ENCODE measurements at regions not wholly inside any gene's neighbourhood (a gene's known extent, or its start where the extent isn't known, plus 50 kb on each side); places are given as distances from the start of the nearest gene placed in this dataset.

DNA sequence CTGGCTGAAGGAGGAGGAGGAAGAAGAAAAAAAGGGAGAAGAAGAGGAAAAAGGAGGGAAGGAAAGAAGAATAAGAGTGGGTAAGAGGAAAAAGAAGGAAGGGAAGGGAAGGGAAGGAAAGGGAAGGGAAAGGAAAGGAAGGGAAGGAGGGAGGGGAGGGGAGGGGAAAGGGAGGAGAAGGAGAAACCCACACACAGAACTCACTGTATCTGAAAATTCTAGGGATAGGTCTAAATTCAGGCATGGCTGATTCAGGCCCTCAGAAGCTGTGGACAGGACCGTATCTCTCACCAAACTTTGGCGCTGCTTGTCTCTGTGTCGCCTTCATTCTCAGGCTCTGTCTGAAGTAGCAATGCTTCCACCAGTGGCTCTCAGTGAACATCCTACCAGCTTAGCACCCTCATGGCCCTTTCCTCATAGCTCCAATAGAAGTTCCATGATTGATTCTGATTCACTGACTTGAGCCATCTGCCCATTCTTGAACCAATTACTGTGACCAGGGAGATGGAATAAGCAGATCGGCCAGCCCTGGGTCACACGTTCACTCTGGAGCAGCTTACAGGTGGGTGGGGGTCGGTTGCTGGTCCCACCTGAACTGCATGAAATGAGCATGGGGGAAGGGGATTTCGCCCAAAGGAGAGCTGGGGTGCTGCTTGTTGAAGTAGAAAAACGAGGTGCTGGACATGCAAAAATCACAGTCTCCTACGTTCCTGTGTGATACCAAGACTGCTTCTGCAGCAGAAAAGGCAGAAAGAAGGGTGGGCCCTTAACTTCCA is 59.7 kb downstream of the TTC32 start:
- no peak for DNase-seq (ENCODE audit: extremely low spot score)
- TF ChIP-seq L3MBTL2 (conservative IDR thresholded peaks at IDR 0.05) (no peak), BHLHE40 (IDR thresholded peaks at IDR 0.05; ENCODE audit: borderline replicate concordance) (no peak), CTBP1 (IDR thresholded peaks at IDR 0.05; ENCODE audit: borderline replicate concordance) (no peak), HDGF (IDR thresholded peaks at IDR 0.05; ENCODE audit: borderline replicate concordance) (no peak), SUZ12 (IDR thresholded peaks at IDR 0.05) (no peak), LEF1 (IDR thresholded peaks at IDR 0.05; ENCODE audit: borderline replicate concordance) (no peak), ZNF384 (IDR thresholded peaks at IDR 0.05) (no peak), NFRKB (IDR thresholded peaks at IDR 0.05) (no peak), TARDBP (IDR thresholded peaks at IDR 0.05) (no peak), ELF4 (IDR thresholded peaks at IDR 0.05) (no peak), FOXM1 (IDR thresholded peaks at IDR 0.05; ENCODE audit: borderline replicate concordance) (no peak), SP1 (IDR thresholded peaks at IDR 0.05) (no peak), FOXA1 (IDR thresholded peaks at IDR 0.05) (no peak), FOXK2 (IDR thresholded peaks at IDR 0.05) (no peak), ARNT (IDR thresholded peaks at IDR 0.05) (no peak)
- TF ChIP-seq, protein P1, sequence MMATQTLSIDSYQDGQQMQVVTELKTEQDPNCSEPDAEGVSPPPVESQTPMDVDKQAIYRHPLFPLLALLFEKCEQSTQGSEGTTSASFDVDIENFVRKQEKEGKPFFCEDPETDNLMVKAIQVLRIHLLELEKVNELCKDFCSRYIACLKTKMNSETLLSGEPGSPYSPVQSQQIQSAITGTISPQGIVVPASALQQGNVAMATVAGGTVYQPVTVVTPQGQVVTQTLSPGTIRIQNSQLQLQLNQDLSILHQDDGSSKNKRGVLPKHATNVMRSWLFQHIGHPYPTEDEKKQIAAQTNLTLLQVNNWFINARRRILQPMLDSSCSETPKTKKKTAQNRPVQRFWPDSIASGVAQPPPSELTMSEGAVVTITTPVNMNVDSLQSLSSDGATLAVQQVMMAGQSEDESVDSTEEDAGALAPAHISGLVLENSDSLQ (IDR thresholded peaks at IDR 0.05) = no peak
- ChIA-PET CTCF (no interaction called here), POLR2A (no interaction called here)

DNA sequence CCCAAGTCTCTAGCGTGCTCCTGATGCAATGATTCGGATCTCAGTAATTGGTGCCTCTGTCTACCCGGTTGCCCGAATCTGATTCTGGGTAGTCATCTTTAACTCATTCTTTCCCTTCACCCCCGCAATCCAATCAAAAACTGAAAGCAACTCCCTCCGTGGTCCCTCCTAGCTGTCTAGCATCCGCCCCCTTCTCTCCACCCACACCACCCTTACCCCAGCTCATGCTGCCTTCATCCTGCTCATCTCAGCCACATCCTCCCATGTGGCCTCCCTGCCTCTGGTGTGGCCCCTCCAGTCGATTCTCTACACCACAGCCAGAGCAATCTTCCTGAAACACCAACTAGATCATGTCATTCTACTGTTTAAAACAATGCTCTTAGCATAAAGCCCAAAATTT is 62.3 kb downstream of the TTC32 start:
- ChIA-PET CTCF (no interaction called here), POLR2A (no interaction called here)
- no peak for DNase-seq (ENCODE audit: extremely low spot score)

DNA sequence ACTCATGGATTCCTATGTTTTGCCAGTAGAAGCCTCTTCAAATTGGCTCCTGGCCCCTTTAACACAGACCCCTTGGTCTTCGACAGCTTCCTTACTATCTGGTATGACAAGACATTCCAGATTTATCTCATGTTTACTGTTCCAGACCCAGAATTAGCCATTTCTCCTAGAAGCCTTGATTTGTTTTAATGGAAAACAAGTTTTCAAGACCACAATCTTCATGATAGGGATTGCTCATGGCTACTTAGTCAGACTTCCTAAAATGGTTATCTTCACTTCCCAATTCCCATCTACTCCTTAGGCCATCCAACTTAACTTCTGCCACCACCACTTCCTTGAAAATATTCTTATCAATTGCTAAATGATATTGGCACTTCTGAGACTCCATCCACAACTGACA is 63.2 kb downstream of the TTC32 start:
- no peak for DNase-seq (ENCODE audit: extremely low spot score)
- ChIA-PET POLR2A (no interaction called here), CTCF (no interaction called here)
- no peak for TF ChIP-seq LEF1 (IDR thresholded peaks at IDR 0.05; ENCODE audit: borderline replicate concordance)
- no peak for TF ChIP-seq L3MBTL2 (conservative IDR thresholded peaks at IDR 0.05)
- no peak for TF ChIP-seq BHLHE40 (IDR thresholded peaks at IDR 0.05; ENCODE audit: borderline replicate concordance)
- TF ChIP-seq, protein P1 (IDR thresholded peaks at IDR 0.05) = no peak
- TF ChIP-seq FOXK2 (IDR thresholded peaks at IDR 0.05) = no peak
- TF ChIP-seq CTBP1 (IDR thresholded peaks at IDR 0.05; ENCODE audit: borderline replicate concordance) = no peak
- no peak for TF ChIP-seq SP1 (IDR thresholded peaks at IDR 0.05)
- no peak for TF ChIP-seq NFRKB (IDR thresholded peaks at IDR 0.05)
- TF ChIP-seq ZNF384 (IDR thresholded peaks at IDR 0.05) = no peak

More for the DNA sequence above, 62.3 kb downstream of the TTC32 start:
- TF ChIP-seq FOXM1 (IDR thresholded peaks at IDR 0.05; ENCODE audit: borderline replicate concordance) = no peak
- TF ChIP-seq ELF4 (IDR thresholded peaks at IDR 0.05) = no peak
- TF ChIP-seq SUZ12 (IDR thresholded peaks at IDR 0.05) = no peak
- TF ChIP-seq TARDBP (IDR thresholded peaks at IDR 0.05) = no peak
- TF ChIP-seq FOXA1 (IDR thresholded peaks at IDR 0.05) = no peak
- TF ChIP-seq HDGF (IDR thresholded peaks at IDR 0.05; ENCODE audit: borderline replicate concordance) = no peak
- no peak for TF ChIP-seq BHLHE40 (IDR thresholded peaks at IDR 0.05; ENCODE audit: borderline replicate concordance)
- no peak for TF ChIP-seq LEF1 (IDR thresholded peaks at IDR 0.05; ENCODE audit: borderline replicate concordance)
- no peak for TF ChIP-seq SP1 (IDR thresholded peaks at IDR 0.05)
- TF ChIP-seq FOXK2 (IDR thresholded peaks at IDR 0.05) = no peak
- no peak for TF ChIP-seq L3MBTL2 (conservative IDR thresholded peaks at IDR 0.05)
- no peak for TF ChIP-seq ZNF384 (IDR thresholded peaks at IDR 0.05)
- no peak for TF ChIP-seq NFRKB (IDR thresholded peaks at IDR 0.05)

DNA sequence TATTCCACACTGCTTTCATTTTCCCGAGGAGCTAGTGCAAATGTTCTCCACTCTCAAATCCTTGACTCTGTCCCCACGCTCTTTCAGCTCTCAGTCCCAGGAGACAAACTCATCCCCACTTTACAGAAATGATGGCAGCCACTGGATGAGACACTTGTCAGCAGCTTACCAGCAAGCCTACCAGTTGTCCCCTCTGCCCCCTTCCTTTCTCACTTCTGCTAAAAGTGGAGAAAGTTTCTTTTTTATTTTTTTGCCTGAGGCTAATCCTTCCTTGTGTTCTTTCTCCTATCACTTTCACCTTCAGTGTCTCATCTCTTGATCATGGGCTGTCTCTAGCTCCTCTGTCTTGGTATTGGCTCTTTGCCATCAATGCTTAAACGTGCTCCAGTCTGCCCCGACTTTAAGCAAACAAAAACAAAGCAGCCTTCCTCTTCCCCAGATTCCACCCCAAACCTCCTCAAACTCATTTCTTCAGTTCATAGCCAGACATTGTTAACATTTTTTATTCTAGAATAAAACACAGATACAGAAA is 64.5 kb downstream of the TTC32 start:
- no peak for DNase-seq (ENCODE audit: extremely low spot score)
- ChIA-PET POLR2A (no interaction called here), CTCF (interaction anchor here (1.2 kb wide), 1 partner anchor 25 kb away, joined by 3 read pairs; no protein-coding TSS in a partner anchor)
- TF ChIP-seq NFRKB (IDR thresholded peaks at IDR 0.05) (no peak), ELF4 (IDR thresholded peaks at IDR 0.05) (no peak), SUZ12 (IDR thresholded peaks at IDR 0.05) (no peak), LEF1 (IDR thresholded peaks at IDR 0.05; ENCODE audit: borderline replicate concordance) (no peak), FOXA1 (IDR thresholded peaks at IDR 0.05) (no peak), BHLHE40 (IDR thresholded peaks at IDR 0.05; ENCODE audit: borderline replicate concordance) (no peak), ZNF384 (IDR thresholded peaks at IDR 0.05) (no peak), FOXM1 (IDR thresholded peaks at IDR 0.05; ENCODE audit: borderline replicate concordance) (no peak), HDGF (IDR thresholded peaks at IDR 0.05; ENCODE audit: borderline replicate concordance) (no peak), CTBP1 (IDR thresholded peaks at IDR 0.05; ENCODE audit: borderline replicate concordance) (no peak), SP1 (IDR thresholded peaks at IDR 0.05) (no peak), L3MBTL2 (conservative IDR thresholded peaks at IDR 0.05) (no peak), ARNT (IDR thresholded peaks at IDR 0.05) (no peak), FOXK2 (IDR thresholded peaks at IDR 0.05) (no peak), TARDBP (IDR thresholded peaks at IDR 0.05) (no peak)
- TF ChIP-seq, protein P1 (IDR thresholded peaks at IDR 0.05) = no peak

DNA sequence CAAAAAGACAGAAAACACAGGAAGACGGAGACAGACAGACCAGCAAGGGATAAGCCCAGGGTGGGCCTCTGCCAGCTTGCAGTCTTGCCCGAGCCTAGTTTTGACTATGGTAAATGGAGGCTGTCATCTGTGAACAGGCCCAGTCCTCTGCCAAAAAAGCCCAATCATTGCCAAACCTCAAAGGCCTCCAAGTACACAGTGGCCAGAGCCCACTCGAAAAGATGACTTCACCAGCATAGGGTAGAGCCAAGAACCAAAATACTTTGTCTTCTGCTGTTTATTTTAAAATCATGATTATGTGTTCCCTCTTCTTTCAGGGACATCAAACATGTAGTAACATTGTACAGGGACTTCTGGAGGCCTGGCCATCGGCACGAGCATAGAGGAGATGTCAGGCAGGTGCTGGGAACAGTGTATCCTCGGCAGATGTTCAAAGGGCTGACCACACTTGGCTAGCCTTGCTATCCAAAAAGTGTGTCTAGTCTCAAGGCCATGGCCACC is 66.0 kb downstream of the TTC32 start:
- no peak for TF ChIP-seq ELF4 (IDR thresholded peaks at IDR 0.05)
- no peak for TF ChIP-seq FOXA1 (IDR thresholded peaks at IDR 0.05)
- no peak for TF ChIP-seq SUZ12 (IDR thresholded peaks at IDR 0.05)
- TF ChIP-seq NFRKB (IDR thresholded peaks at IDR 0.05) = no peak
- TF ChIP-seq, protein P1 (IDR thresholded peaks at IDR 0.05) = no peak
- TF ChIP-seq SP1 (IDR thresholded peaks at IDR 0.05) = no peak
- no peak for TF ChIP-seq FOXM1 (IDR thresholded peaks at IDR 0.05; ENCODE audit: borderline replicate concordance)
- TF ChIP-seq ARNT (IDR thresholded peaks at IDR 0.05) = no peak
- no peak for TF ChIP-seq TARDBP (IDR thresholded peaks at IDR 0.05)
- TF ChIP-seq BHLHE40 (IDR thresholded peaks at IDR 0.05; ENCODE audit: borderline replicate concordance) = no peak
- TF ChIP-seq ZNF384 (IDR thresholded peaks at IDR 0.05) = no peak
- no peak for TF ChIP-seq HDGF (IDR thresholded peaks at IDR 0.05; ENCODE audit: borderline replicate concordance)
- TF ChIP-seq LEF1 (IDR thresholded peaks at IDR 0.05; ENCODE audit: borderline replicate concordance) = no peak
- no peak for TF ChIP-seq L3MBTL2 (conservative IDR thresholded peaks at IDR 0.05)
- TF ChIP-seq FOXK2 (IDR thresholded peaks at IDR 0.05) = no peak
- TF ChIP-seq CTBP1 (IDR thresholded peaks at IDR 0.05; ENCODE audit: borderline replicate concordance) = no peak
- ChIA-PET CTCF (no interaction called here), POLR2A (no interaction called here)
- DNase-seq (ENCODE audit: extremely low spot score) = no peak
